LNCaP clone FGC (cell line): ENCODE measurements at regions not wholly inside any gene's neighbourhood (a gene's known extent, or its start where the extent isn't known, plus 50 kb on each side); places are given as distances from the start of the nearest gene placed in this dataset.
A peak's percentile ranks its signal among the peaks of the same experiment; 100 is the strongest.

Source experiments
- DNase-seq: peaks from one replicate; pipeline ENCODE4 v3.0.0-alpha.2; 2011; ENCODE audit warnings: low read depth
- H3K4me3 ChIP-seq: 2 replicates; pipeline ENCODE4 v1.5.1; 2011; ENCODE audit warnings: mild to moderate bottlenecking, low read depth, low read length, control low read depth
- TF ChIP-seq, protein P1 (sequence below): IDR thresholded peaks from 2 replicates; pipeline ENCODE4 v1.5.1; 2012; ENCODE audit warnings: mild to moderate bottlenecking; ENCODE audit not compliant: control insufficient read depth, insufficient read depth; ENCODE audit errors: extremely low read depth

DNA sequence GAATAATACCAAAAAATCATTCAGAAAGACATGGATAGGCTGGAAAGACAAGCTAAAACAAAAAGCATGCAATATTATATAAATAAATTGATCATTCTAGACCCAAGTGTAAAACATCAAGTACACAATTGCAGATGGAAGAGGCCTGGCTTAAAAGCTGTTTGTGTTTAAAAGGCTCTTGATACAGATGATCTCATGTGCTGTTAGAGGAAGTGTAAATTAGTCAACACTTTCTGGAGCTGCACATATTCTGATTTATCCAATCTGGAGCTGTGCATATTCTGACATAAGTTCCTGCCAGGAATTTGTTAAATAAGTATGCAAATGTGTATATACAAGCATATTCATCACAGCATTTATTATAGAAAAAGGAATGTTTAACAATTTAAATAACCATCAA is 273.1 kb downstream of the RPS29 start:
- H3K4me3 ChIP-seq: no peak overlapping the region
- TF ChIP-seq, protein P1, sequence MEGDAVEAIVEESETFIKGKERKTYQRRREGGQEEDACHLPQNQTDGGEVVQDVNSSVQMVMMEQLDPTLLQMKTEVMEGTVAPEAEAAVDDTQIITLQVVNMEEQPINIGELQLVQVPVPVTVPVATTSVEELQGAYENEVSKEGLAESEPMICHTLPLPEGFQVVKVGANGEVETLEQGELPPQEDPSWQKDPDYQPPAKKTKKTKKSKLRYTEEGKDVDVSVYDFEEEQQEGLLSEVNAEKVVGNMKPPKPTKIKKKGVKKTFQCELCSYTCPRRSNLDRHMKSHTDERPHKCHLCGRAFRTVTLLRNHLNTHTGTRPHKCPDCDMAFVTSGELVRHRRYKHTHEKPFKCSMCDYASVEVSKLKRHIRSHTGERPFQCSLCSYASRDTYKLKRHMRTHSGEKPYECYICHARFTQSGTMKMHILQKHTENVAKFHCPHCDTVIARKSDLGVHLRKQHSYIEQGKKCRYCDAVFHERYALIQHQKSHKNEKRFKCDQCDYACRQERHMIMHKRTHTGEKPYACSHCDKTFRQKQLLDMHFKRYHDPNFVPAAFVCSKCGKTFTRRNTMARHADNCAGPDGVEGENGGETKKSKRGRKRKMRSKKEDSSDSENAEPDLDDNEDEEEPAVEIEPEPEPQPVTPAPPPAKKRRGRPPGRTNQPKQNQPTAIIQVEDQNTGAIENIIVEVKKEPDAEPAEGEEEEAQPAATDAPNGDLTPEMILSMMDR: no peak
- no peak for DNase-seq

DNA sequence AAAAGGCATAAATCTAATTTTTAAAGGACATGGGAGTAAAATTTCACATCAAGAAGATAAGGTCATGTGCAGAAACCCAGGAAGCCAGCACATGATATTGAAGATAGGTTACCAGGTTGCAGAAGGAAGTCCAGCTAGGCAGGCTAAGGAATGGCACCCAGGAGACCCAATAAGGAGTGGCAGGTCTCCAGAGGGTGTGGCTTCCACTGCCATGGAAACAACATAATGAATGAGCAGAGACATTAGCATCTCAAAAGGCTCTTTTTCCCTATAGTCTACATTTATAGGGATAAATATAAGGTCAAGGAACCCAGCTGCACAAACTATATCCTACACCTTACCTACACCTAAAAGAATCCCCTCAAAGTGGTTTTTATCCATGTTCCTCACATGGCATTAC is 275.9 kb downstream of the RPS29 start:
- TF ChIP-seq, protein P1: no peak
- DNase-seq: no peak
- no peak overlapping the region for H3K4me3 ChIP-seq

DNA sequence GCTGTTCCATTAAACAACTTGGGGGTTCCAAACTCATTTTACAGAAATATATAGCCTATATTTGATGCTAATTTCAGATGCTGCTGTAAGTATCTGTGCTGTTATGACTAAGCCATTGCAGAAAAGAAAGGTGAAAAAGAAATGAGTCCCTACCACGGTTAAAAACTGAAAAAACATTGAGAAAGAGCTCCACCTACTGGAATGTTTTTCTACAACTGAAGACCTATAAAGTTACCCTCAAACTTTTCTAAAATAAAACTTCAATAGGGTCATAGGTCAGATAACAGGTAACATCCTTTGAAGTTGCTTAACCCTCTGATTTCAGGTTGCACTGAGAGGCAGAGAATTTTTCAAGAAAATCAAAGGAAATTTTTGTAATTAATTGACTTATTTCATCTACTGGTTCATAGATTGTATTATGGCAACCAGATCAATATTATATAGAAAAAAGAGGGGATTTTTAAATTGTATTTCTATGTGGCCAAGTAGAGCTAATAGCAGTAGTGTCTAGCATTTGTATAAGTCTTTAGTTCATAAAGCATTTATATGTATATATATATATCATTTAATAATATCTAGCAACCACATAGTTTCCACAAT is 279.9 kb downstream of the RPS29 start:
- DNase-seq: peak; percentile 3

DNA sequence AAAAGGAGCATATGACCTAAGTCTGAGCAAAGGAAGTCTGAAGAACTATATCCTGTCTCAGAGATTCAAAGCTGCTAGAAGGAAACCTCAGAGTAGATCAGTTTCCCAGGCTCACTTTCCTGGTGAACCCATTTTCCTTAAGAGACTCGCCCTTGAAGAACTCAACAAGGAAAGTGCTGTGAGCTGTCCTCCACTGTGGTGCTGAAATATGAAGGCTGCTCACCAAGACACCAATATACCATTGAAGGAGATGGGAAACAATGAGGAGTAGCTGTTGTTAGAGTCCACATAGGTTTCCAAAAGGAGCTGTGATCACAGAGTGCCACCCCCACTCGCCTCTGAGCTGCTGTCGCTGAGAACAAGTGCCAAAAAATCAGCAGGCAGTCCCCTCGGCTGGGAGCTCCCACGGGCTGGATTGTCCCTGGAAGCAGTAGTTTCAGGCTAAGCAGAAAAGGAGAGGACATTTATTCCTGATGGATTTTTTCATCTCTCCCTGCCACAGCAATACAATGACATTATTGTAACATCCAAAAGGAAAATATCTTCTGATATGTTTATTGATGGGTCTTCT is 282.1 kb downstream of the RPS29 start:
- peak; percentile 15 for DNase-seq

More for the DNA sequence above, 279.9 kb downstream of the RPS29 start:
- H3K4me3 ChIP-seq: no peak overlapping the region
- TF ChIP-seq, protein P1: peak; percentile 39

DNA sequence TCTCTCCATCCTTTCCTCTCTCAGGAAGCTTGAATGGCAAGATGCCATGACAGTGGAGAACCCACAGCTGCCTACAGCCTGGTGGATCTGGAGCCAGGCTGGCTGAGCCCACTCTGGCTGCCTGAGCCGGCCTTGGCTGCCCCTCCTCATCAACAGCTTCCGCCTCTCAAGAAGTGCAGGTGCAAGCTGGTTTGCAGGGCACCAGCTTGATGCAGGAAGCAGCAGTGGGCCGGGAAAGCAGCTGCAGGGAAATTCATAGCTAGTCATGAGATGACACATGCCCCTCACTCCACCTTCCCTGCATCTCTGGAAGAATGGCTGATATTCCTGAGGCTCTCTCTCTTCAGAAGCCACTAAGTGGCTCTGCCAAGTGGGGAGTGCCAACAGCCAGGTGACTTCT is 289.1 kb downstream of the RPS29 start:
- no peak for DNase-seq
- no peak overlapping the region for H3K4me3 ChIP-seq
- TF ChIP-seq, protein P1: no peak

More for the DNA sequence above, 282.1 kb downstream of the RPS29 start:
- TF ChIP-seq, protein P1: no peak
- H3K4me3 ChIP-seq: no peak overlapping the region

DNA sequence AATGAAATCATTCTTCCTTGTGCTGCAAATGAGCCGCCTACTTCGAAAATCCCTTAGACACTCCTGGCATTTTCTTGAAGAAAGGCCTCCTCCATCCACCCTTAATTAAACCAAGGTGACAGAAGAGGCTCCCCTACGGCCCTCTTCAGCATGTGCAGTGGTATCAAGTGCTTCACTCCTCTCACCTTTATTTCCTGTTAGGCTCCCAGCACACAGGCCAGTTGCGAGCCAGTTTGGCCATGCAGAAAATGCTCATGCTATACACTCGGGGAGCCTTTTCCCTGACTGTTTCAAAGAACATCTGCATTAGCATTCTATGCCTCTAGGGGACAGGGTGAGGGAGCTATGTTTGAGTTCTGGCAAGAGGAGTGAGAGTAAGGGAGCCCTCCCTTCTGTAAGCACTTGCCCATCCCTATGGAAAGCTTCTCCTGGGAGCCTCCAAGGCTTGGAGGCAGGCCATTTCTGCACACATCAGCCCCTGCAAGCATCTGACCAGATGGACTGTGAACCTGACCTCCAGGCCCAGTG is 291.5 kb downstream of the RPS29 start:
- H3K4me3 ChIP-seq: no peak overlapping the region
- DNase-seq: no peak
- TF ChIP-seq, protein P1: no peak

DNA sequence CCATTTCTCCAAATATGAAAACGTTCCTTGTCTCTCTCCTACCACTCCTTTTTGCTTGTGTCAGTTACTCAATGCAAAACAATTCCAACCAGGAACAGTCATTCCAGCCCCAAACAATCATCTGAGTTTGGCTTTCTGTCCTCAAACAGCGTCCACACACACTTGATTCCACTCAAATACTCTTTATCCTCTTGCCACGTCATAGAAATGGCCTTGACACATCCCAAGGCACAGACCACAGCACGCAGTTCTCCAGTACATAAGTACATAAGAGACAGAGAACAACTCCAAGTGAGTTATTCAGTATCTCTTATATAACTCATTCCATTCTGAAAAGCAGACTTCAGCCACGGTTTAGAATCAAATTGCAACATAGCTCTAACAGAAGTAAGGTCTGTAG is 299.2 kb downstream of the RPS29 start:
- TF ChIP-seq, protein P1: no peak
- H3K4me3 ChIP-seq: no peak overlapping the region
- DNase-seq: no peak
